ENCODE measurements at regions not wholly inside any gene's neighbourhood (a gene's known extent, or its start where the extent isn't known, plus 50 kb on each side); places are given as distances from the start of the nearest gene placed in this dataset.

GRCh38 chr18:46408334-46408987 lies 248.6 kb downstream of the LOXHD1 start:
- no peak for DNase-seq (ENCODE audit: low read depth in 2 of 2)

GRCh38 chr18:46411191-46411828 lies 245.7 kb downstream of the LOXHD1 start:
- no peak for DNase-seq (ENCODE audit: low read depth in 2 of 2)

- DNase-seq (ENCODE audit: low read depth in 2 of 2), result no peak
Observed at GRCh38 chr18:46411867-46412690, 244.9 kb downstream of the LOXHD1 start.

- no peak for DNase-seq (ENCODE audit: low read depth in 2 of 2)
Observed at GRCh38 chr18:46412916-46413315, 244.1 kb downstream of the LOXHD1 start.

GRCh38 chr18:46413684-46414083 lies 243.3 kb downstream of the LOXHD1 start:
- DNase-seq (ENCODE audit: low read depth in 2 of 2), result no peak

GRCh38 chr18:46414863-46415262 lies 242.2 kb downstream of the LOXHD1 start:
- DNase-seq (ENCODE audit: low read depth in 2 of 2), result no peak

GRCh38 chr18:46415532-46416252 lies 241.3 kb downstream of the LOXHD1 start:
- no peak for DNase-seq (ENCODE audit: low read depth in 2 of 2)

- DNase-seq (ENCODE audit: low read depth in 2 of 2), result no peak
Observed at GRCh38 chr18:46416706-46417638, 240.0 kb downstream of the LOXHD1 start.

- DNase-seq (ENCODE audit: low read depth in 2 of 2), result no peak
Observed at GRCh38 chr18:46418663-46419260, 238.3 kb downstream of the LOXHD1 start.

- DNase-seq (ENCODE audit: low read depth in 2 of 2), result no peak
Observed at GRCh38 chr18:46419391-46420141, 237.5 kb downstream of the LOXHD1 start.

GRCh38 chr18:46421973-46422551 lies 235.0 kb downstream of the LOXHD1 start:
- no peak for DNase-seq (ENCODE audit: low read depth in 2 of 2)

GRCh38 chr18:46422552-46423055 lies 234.4 kb downstream of the LOXHD1 start:
- DNase-seq (ENCODE audit: low read depth in 2 of 2), result no peak

- no peak for DNase-seq (ENCODE audit: low read depth in 2 of 2)
Observed at GRCh38 chr18:46423226-46423805, 233.7 kb downstream of the LOXHD1 start.

GRCh38 chr18:46424898-46425297 lies 232.1 kb downstream of the LOXHD1 start:
- DNase-seq (ENCODE audit: low read depth in 2 of 2), result no peak

GRCh38 chr18:46425511-46425910 lies 231.5 kb downstream of the LOXHD1 start:
- DNase-seq (ENCODE audit: low read depth in 2 of 2), result no peak

GRCh38 chr18:46426021-46426678 lies 230.9 kb downstream of the LOXHD1 start:
- no peak for DNase-seq (ENCODE audit: low read depth in 2 of 2)

GRCh38 chr18:46426679-46427047 lies 230.4 kb downstream of the LOXHD1 start:
- DNase-seq (ENCODE audit: low read depth in 2 of 2), result no peak
